Stimulated activated CD8-positive, alpha-beta memory T cell treated with anti-CD3 and anti-CD28 coated beads, Interleukin-15, amount 100 ng/mL, for 4 hours (primary cell): ENCODE measurements at regions not wholly inside any gene's neighbourhood (a gene's known extent, or its start where the extent isn't known, plus 50 kb on each side); places are given as distances from the start of the nearest gene placed in this dataset.

Experiments
- DNase-seq, 2 donors: peaks; one replicate each; pipeline ENCODE4 v3.0.0-alpha.2; 2020; ENCODE audit warnings: low read depth in 2 of 2

- no peak for DNase-seq
Measured at GRCh38 chr21:29443411-29444010, 144.8 kb downstream of the BACH1 start.

- DNase-seq = no peak
Measured at GRCh38 chr21:29448766-29449165, 150.0 kb downstream of the BACH1 start.

- DNase-seq = no peak
Measured at GRCh38 chr21:29449306-29449950, 150.7 kb downstream of the BACH1 start.

- DNase-seq = no peak
Measured at GRCh38 chr21:29450058-29450457, 151.3 kb downstream of the BACH1 start.

GRCh38 chr21:29453511-29453910, 154.8 kb downstream of the BACH1 start:
- no peak for DNase-seq

- no peak for DNase-seq
Measured at GRCh38 chr21:29454179-29454578, 155.5 kb downstream of the BACH1 start.

GRCh38 chr21:29462479-29462878, 163.8 kb downstream of the BACH1 start:
- DNase-seq = no peak

GRCh38 chr21:29465546-29465945, 166.8 kb downstream of the BACH1 start:
- DNase-seq = no peak

GRCh38 chr21:29466532-29466931, 167.8 kb downstream of the BACH1 start:
- no peak for DNase-seq

- no peak for DNase-seq
Measured at GRCh38 chr21:29470397-29470796, 171.7 kb downstream of the BACH1 start.

- DNase-seq = no peak
Measured at GRCh38 chr21:29473808-29474207, 175.1 kb downstream of the BACH1 start.

GRCh38 chr21:29475329-29475728, 176.6 kb downstream of the BACH1 start:
- DNase-seq = no peak

- no peak for DNase-seq
Measured at GRCh38 chr21:29477347-29477746, 178.6 kb downstream of the BACH1 start.

GRCh38 chr21:29477941-29478340, 179.2 kb downstream of the BACH1 start:
- no peak for DNase-seq

GRCh38 chr21:29481081-29481480, 182.4 kb downstream of the BACH1 start:
- DNase-seq = no peak

- no peak for DNase-seq
Measured at GRCh38 chr21:29481641-29482040, 182.9 kb downstream of the BACH1 start.

GRCh38 chr21:29486306-29486807, 187.6 kb downstream of the BACH1 start:
- DNase-seq = no peak
